ENCODE measurements at regions not wholly inside any gene's neighbourhood (a gene's known extent, or its start where the extent isn't known, plus 50 kb on each side); places are given as distances from the start of the nearest gene placed in this dataset.

DNA sequence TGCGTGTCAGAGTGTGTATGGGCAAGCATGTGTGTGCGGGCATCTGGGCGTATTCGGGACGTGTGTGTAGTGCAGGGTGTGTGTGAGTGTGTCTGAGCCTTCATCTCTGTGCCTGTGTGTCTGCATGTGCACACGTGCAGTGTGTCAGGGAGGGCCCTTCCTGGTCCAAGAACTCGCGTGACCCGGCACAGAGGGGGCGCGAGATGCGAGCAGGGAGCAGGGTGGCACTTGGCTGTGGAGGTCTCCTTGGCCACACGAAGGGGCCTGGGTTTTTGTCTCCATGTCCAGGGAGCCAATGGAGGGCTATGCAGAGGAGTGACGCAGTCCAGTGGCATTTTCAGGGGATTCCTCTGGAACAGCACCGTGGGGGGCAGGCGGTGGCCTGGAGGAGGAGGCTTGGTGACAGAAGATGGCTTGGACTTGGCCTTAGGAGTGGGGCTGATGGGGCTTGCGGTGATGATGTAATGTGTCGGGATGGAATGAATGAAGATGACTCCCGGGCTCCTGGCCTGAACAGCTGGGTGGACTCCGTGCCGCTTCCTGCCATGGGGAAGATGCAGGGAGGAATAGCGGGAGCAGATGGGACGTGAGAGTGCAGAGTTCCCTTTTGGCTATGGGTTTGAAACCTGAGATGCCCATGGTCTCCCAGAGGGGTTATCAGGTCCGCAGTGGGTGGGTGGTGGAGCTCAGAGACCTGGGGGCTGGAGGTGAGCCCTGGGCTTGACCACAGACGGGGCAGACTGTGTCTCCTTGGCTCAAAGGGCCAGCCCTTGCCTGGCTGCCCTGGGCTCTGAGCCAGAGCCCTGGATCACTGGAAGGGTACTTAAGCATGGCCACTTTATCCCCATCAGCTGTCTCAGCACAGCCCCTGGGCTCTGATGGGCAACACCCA lies 208.3 kb downstream of the PHETA1 start:
- no peaks in the 10 kb centered on the region for H3K9me3 Mint-ChIP-seq (ENCODE audit: insufficient read depth)
- Histone ChIP-seq H3K79me2 (ENCODE audit: control insufficient read depth, insufficient read depth, low read length) (no peaks in the 10 kb centered on the region), H3K4me1 (ENCODE audit: control insufficient read depth in 2 of 2, insufficient read depth in 2 of 2, low read length in 2 of 2) (no peaks in the 10 kb centered on the region), H2AFZ (ENCODE audit: insufficient read depth, low read depth, low read length, poor library complexity, severe bottlenecking) (no peak overlapping the region), H4K20me1 (ENCODE audit: control insufficient read depth, insufficient read depth, low read length, poor library complexity, severe bottlenecking) (no peaks in the 10 kb centered on the region), H3K4me3 (ENCODE audit: control extremely low read depth in 1 of 5, extremely low read depth in 1 of 5, insufficient read depth in 1 of 5, low read depth in 2 of 5, low read length in 4 of 5) (no peak overlapping the region), H3K27me3 (replicated peaks in 1 of 4; ENCODE audit: control extremely low read depth in 1 of 4, control insufficient read depth in 3 of 4, insufficient read depth in 4 of 4, low read length in 3 of 4) (no peaks in the 10 kb centered on the region), H3K36me3 (replicated peaks in 1 of 2; ENCODE audit: control extremely low read depth in 1 of 2, control insufficient read depth in 1 of 2, extremely low read depth in 1 of 2, insufficient read depth in 2 of 2, low read length in 1 of 2) (no peaks in the 10 kb centered on the region), H3K27ac (ENCODE audit: low read length in 2 of 2) (no peak overlapping the region), H3K9me3 (ENCODE audit: control extremely low read depth in 1 of 3, control insufficient read depth in 2 of 3, insufficient read depth in 1 of 3, low read length in 2 of 3) (no peaks in the 10 kb centered on the region), H3K4me2 (replicated peaks; ENCODE audit: low read depth, low read length, poor library complexity, severe bottlenecking) (no peak overlapping the region), H3K9ac (ENCODE audit: low read length) (no peak overlapping the region)
- no peaks in the 10 kb centered on the region for H3K4me1 Mint-ChIP-seq
- DNase-seq (no peak), ATAC-seq (ENCODE audit: low read depth) (no peak)
- POLR2A ChIA-PET = no interaction called here
- H3K4me3 Mint-ChIP-seq = no peak overlapping the region
- H3K27ac Mint-ChIP-seq = no peak overlapping the region
- WGBS (ENCODE audit: insufficient coverage) = 92% methylated on average over 22 of the region's 25 CpGs
- H3K27me3 Mint-ChIP-seq = peaks cover 24% of the 10 kb centered on the region
- TF ChIP-seq EZH2 (IDR thresholded peaks at IDR 0.05; ENCODE audit: borderline replicate concordance, insufficient read depth, low read depth, low read length, poor library complexity, severe bottlenecking) = no peak
- TF ChIP-seq, protein P1, sequence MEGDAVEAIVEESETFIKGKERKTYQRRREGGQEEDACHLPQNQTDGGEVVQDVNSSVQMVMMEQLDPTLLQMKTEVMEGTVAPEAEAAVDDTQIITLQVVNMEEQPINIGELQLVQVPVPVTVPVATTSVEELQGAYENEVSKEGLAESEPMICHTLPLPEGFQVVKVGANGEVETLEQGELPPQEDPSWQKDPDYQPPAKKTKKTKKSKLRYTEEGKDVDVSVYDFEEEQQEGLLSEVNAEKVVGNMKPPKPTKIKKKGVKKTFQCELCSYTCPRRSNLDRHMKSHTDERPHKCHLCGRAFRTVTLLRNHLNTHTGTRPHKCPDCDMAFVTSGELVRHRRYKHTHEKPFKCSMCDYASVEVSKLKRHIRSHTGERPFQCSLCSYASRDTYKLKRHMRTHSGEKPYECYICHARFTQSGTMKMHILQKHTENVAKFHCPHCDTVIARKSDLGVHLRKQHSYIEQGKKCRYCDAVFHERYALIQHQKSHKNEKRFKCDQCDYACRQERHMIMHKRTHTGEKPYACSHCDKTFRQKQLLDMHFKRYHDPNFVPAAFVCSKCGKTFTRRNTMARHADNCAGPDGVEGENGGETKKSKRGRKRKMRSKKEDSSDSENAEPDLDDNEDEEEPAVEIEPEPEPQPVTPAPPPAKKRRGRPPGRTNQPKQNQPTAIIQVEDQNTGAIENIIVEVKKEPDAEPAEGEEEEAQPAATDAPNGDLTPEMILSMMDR (IDR thresholded peaks at IDR 0.05) = no peak
- CTCF ChIA-PET = no interaction called here
- intact Hi-C loops (cut with micrococcal nuclease) = no loop called here

DNA sequence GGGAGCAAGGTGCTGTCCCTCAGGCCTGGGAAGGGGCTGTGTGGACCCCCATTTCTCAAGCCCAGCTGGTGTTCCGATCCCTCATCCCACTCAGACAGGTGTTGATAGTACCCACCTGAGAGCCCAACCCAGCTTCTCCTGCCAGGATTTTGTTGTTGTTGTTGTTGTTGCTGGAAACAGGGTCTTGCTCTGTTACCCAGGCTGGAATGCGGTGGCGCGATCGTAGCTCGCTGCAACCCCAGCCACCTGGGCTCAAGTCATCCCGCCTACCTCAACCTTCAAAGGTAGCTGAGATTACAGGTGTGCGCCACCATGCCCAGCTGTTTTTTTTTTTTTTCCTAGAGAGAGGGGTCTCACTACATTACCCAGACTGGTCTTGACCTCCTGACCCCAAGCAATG lies 209.9 kb downstream of the PHETA1 start:
- ATAC-seq (ENCODE audit: low read depth) = no peak
- Histone ChIP-seq H3K9ac (ENCODE audit: low read length) (no peak overlapping the region), H3K4me1 (ENCODE audit: control insufficient read depth in 2 of 2, insufficient read depth in 2 of 2, low read length in 2 of 2) (no peaks in the 10 kb centered on the region), H3K27ac (ENCODE audit: low read length in 2 of 2) (no peak overlapping the region), H4K20me1 (ENCODE audit: control insufficient read depth, insufficient read depth, low read length, poor library complexity, severe bottlenecking) (no peaks in the 10 kb centered on the region), H3K4me3 (ENCODE audit: control extremely low read depth in 1 of 5, extremely low read depth in 1 of 5, insufficient read depth in 1 of 5, low read depth in 2 of 5, low read length in 4 of 5) (no peak overlapping the region), H3K79me2 (ENCODE audit: control insufficient read depth, insufficient read depth, low read length) (no peaks in the 10 kb centered on the region), H2AFZ (ENCODE audit: insufficient read depth, low read depth, low read length, poor library complexity, severe bottlenecking) (no peak overlapping the region), H3K27me3 (replicated peaks in 1 of 4; ENCODE audit: control extremely low read depth in 1 of 4, control insufficient read depth in 3 of 4, insufficient read depth in 4 of 4, low read length in 3 of 4) (no peaks in the 10 kb centered on the region), H3K4me2 (replicated peaks; ENCODE audit: low read depth, low read length, poor library complexity, severe bottlenecking) (no peak overlapping the region), H3K9me3 (ENCODE audit: control extremely low read depth in 1 of 3, control insufficient read depth in 2 of 3, insufficient read depth in 1 of 3, low read length in 2 of 3) (no peaks in the 10 kb centered on the region), H3K36me3 (replicated peaks in 1 of 2; ENCODE audit: control extremely low read depth in 1 of 2, control insufficient read depth in 1 of 2, extremely low read depth in 1 of 2, insufficient read depth in 2 of 2, low read length in 1 of 2) (no peaks in the 10 kb centered on the region)
- H3K27ac Mint-ChIP-seq = no peak overlapping the region
- TF ChIP-seq EZH2 (IDR thresholded peaks at IDR 0.05; ENCODE audit: borderline replicate concordance, insufficient read depth, low read depth, low read length, poor library complexity, severe bottlenecking) = no peak
- TF ChIP-seq, protein P1 (IDR thresholded peaks at IDR 0.05) = no peak
- H3K27me3 Mint-ChIP-seq = peaks cover 18% of the 10 kb centered on the region
- ChIA-PET CTCF (interaction anchor here (0.7 kb wide), 1 partner anchor 122 kb away, joined by 7 read pairs; no protein-coding TSS in a partner anchor), POLR2A (no interaction called here)
- DNase-seq = no peak
- H3K4me3 Mint-ChIP-seq = no peak overlapping the region
- 95% methylated on average over 6 of the region's 8 CpGs for WGBS (ENCODE audit: insufficient coverage)
- intact Hi-C loops (cut with micrococcal nuclease) = no loop called here
- H3K9me3 Mint-ChIP-seq (ENCODE audit: insufficient read depth) = no peaks in the 10 kb centered on the region
- H3K4me1 Mint-ChIP-seq = no peaks in the 10 kb centered on the region
